Panc1 (cell line): ENCODE measurements at regions not wholly inside any gene's neighbourhood (a gene's known extent, or its start where the extent isn't known, plus 50 kb on each side); places are given as distances from the start of the nearest gene placed in this dataset.

Experiments
- ATAC-seq: fragments of 200-7000 bp; cut with Tn5 transposase; 2 replicates; pipeline ENCODE4 v1.9.1; 2020; ENCODE audit warnings: mild to moderate bottlenecking, moderate library complexity
- BruUV-seq: library from RNA; stranded (reverse); fragments of 400-500 nt; replicated peaks from 2 replicates; lab custom pipeline; 2021; lab: Mats Ljungman, UMichigan
- CTCF ChIA-PET: fragments of 300-600 bp; sonication (Branson Sonifier 250); formaldehyde crosslinking; loops from one replicate; lab custom pipeline; 2022; ENCODE audit warnings: antibody characterized with exemption; lab: Charles Lee
- POLR2A ChIA-PET: fragments of 300-600 bp; sonication (Branson Sonifier 250); formaldehyde crosslinking; loops from one replicate; lab custom pipeline; 2022; ENCODE audit warnings: antibody characterized with exemption; lab: Charles Lee
- DNase-seq: peaks from one replicate; pipeline ENCODE4 v3.0.0-alpha.2; 2010; ENCODE audit warnings: low read depth, low spot score
- H3K27ac ChIP-seq: 2 replicates; pipeline ENCODE4 v1.5.1; 2011; ENCODE audit warnings: mild to moderate bottlenecking, low read length, inconsistent platforms
- H3K27me3 ChIP-seq: fragments of 200-500 bp; sonication (Bioruptor generic); 2 replicates; pipeline ENCODE4 v1.6.0; 2014; ENCODE audit warnings: low read length, inconsistent platforms; ENCODE audit not compliant: control insufficient read depth, insufficient read depth
- H3K36me3 ChIP-seq: fragments of 200-500 bp; sonication (Bioruptor generic); 2 replicates; pipeline ENCODE4 v1.5.1; 2014; ENCODE audit warnings: inconsistent platforms, mild to moderate bottlenecking, low read length, moderate library complexity; ENCODE audit not compliant: control insufficient read depth, insufficient read depth
- H3K4me1 ChIP-seq: 2 replicates; pipeline ENCODE4 v1.5.1; 2011; ENCODE audit warnings: inconsistent platforms, mild to moderate bottlenecking, low read length, moderate library complexity; ENCODE audit not compliant: control insufficient read depth, insufficient read depth
- H3K4me3 ChIP-seq, 2 experiments: 2 replicates each; pipeline ENCODE4 v1.5.1; 2011 to 2012; ENCODE audit warnings: low read depth in 2 of 2, low read length in 2 of 2, mild to moderate bottlenecking in 2 of 2, inconsistent platforms in 1 of 2, moderate library complexity in 1 of 2
- H3K9me3 ChIP-seq: fragments of 200-500 bp; sonication (Bioruptor generic); 2 replicates; pipeline ENCODE4 v1.5.1; 2014; ENCODE audit warnings: low read depth, mild to moderate bottlenecking, inconsistent platforms, low read length, moderate library complexity; ENCODE audit not compliant: control insufficient read depth, insufficient read depth
- POLR2AphosphoS5 ChIP-seq: IDR thresholded peaks from 2 replicates; pipeline ENCODE4 v1.6.1; 2012; ENCODE audit warnings: mild to moderate bottlenecking, low read depth, low read length, moderate library complexity
- SIN3A ChIP-seq: IDR thresholded peaks from 2 replicates; pipeline ENCODE4 v1.6.1; 2012; ENCODE audit warnings: low read depth, mild to moderate bottlenecking, low read length, moderate library complexity, borderline replicate concordance; ENCODE audit not compliant: insufficient read depth
- TCF7L2 ChIP-seq: IDR thresholded peaks from 2 replicates; pipeline ENCODE4 v1.6.1; 2011; ENCODE audit warnings: mild to moderate bottlenecking, low read depth, low read length, inconsistent platforms
- in situ Hi-C: cut with HindIII; loops from 2 replicates; pipeline ENCODE4 v1.10.0; 2016; ENCODE audit warnings: low sequenced_read_pairs, low pct_unique_long_range_greater_than_20kb
- intact Hi-C: fragments of 100-400 bp; cut with micrococcal nuclease; formaldehyde crosslinking; loops from one replicate; pipeline ENCODE4 v1.10.0; 2022; ENCODE audit not compliant: unreplicated experiment
- TF ChIP-seq, protein P1 (sequence below): fragments of 450-650 bp; IDR thresholded peaks from 2 replicates; pipeline ENCODE4 v1.5.1; 2017; ENCODE audit warnings: mild to moderate bottlenecking
- TF ChIP-seq, protein P2 (sequence below), 2 experiments: IDR thresholded peaks; 2 replicates each; pipeline ENCODE4 v1.6.1; 2011 to 2012; ENCODE audit warnings: low read depth in 2 of 2, control low read depth in 1 of 2, low read length in 1 of 2, mild to moderate bottlenecking in 1 of 2, moderate library complexity in 1 of 2; ENCODE audit not compliant: insufficient read depth in 1 of 2

DNA sequence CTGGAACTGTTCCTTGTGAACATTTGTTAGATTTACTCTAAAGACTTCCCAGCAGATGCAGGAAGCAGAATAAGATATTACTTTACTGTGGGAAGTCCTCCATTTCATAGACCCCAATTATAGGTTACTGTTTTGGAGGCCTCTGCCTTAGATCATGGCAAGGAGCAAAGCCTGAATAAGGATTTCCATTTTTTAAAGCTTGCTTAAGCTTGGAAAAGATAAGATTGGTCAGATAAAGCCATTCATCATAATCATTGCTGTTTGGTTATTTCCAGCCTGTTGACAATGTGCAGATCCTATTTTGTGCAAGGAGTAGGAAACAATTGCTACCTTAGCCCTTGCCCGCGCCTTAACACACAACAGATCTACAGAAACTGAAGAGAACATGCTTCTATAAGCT lies 129.5 kb upstream of the ITGA1 start:
- Histone ChIP-seq H3K27me3 (peaks cover 14% of the 10 kb centered on the region), H3K36me3 (no peaks in the 10 kb centered on the region), H3K9me3 (no peaks in the 10 kb centered on the region), H3K27ac (no peak overlapping the region), H3K4me3 (no peak overlapping the region), H3K4me1 (no peaks in the 10 kb centered on the region)
- in situ Hi-C loops: no loop called here
- no peak for TF ChIP-seq TCF7L2
- TF ChIP-seq, protein P1, sequence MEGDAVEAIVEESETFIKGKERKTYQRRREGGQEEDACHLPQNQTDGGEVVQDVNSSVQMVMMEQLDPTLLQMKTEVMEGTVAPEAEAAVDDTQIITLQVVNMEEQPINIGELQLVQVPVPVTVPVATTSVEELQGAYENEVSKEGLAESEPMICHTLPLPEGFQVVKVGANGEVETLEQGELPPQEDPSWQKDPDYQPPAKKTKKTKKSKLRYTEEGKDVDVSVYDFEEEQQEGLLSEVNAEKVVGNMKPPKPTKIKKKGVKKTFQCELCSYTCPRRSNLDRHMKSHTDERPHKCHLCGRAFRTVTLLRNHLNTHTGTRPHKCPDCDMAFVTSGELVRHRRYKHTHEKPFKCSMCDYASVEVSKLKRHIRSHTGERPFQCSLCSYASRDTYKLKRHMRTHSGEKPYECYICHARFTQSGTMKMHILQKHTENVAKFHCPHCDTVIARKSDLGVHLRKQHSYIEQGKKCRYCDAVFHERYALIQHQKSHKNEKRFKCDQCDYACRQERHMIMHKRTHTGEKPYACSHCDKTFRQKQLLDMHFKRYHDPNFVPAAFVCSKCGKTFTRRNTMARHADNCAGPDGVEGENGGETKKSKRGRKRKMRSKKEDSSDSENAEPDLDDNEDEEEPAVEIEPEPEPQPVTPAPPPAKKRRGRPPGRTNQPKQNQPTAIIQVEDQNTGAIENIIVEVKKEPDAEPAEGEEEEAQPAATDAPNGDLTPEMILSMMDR: no peak
- TF ChIP-seq SIN3A: no peak
- TF ChIP-seq, protein P2, sequence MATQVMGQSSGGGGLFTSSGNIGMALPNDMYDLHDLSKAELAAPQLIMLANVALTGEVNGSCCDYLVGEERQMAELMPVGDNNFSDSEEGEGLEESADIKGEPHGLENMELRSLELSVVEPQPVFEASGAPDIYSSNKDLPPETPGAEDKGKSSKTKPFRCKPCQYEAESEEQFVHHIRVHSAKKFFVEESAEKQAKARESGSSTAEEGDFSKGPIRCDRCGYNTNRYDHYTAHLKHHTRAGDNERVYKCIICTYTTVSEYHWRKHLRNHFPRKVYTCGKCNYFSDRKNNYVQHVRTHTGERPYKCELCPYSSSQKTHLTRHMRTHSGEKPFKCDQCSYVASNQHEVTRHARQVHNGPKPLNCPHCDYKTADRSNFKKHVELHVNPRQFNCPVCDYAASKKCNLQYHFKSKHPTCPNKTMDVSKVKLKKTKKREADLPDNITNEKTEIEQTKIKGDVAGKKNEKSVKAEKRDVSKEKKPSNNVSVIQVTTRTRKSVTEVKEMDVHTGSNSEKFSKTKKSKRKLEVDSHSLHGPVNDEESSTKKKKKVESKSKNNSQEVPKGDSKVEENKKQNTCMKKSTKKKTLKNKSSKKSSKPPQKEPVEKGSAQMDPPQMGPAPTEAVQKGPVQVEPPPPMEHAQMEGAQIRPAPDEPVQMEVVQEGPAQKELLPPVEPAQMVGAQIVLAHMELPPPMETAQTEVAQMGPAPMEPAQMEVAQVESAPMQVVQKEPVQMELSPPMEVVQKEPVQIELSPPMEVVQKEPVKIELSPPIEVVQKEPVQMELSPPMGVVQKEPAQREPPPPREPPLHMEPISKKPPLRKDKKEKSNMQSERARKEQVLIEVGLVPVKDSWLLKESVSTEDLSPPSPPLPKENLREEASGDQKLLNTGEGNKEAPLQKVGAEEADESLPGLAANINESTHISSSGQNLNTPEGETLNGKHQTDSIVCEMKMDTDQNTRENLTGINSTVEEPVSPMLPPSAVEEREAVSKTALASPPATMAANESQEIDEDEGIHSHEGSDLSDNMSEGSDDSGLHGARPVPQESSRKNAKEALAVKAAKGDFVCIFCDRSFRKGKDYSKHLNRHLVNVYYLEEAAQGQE (IDR thresholded peaks at IDR 0.05; ENCODE audit: insufficient read depth in 1 of 2, low read depth in 2 of 2, low read length in 1 of 2): no peak
- no peak for TF ChIP-seq POLR2AphosphoS5
- no peak for DNase-seq
- intact Hi-C loops: no loop called here
- BruUV-seq: no TSS peak
- ChIA-PET POLR2A (no interaction called here), CTCF (interaction anchor here (0.7 kb wide), 1 partner anchor 458 kb away, joined by 3 read pairs; no protein-coding TSS in a partner anchor)
- no peak for ATAC-seq

DNA sequence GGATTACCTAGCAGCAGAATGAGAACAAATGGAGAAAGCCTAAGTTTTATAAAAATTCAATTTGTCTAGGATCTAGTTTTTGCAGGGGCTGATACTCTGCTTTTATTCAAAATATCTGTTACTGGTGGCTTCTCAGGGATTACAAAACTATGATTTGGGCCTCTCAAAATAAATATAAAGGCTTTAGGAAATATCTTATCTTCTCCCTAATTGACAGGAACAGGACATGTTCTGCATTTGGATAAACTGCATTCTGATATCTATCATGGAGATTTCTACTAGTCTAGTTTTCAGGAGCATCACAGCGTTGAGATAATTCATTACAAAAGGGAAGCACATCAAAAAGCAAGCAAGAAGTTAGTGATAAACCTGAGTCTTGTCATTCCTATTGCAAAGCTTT lies 127.1 kb upstream of the ITGA1 start:
- POLR2A ChIA-PET: no interaction called here
- H3K27ac ChIP-seq: no peak overlapping the region

More for the DNA sequence above, 127.1 kb upstream of the ITGA1 start:
- Histone ChIP-seq H3K27me3 (peaks cover 14% of the 10 kb centered on the region), H3K9me3 (no peaks in the 10 kb centered on the region), H3K4me3 (no peak overlapping the region), H3K4me1 (no peaks in the 10 kb centered on the region), H3K36me3 (no peaks in the 10 kb centered on the region)
- ATAC-seq (no peak), DNase-seq (no peak)
- CTCF ChIA-PET: no interaction called here
- BruUV-seq: no TSS peak
- in situ Hi-C loops: no loop called here
- intact Hi-C loops: no loop called here
- TF ChIP-seq SIN3A (no peak), TCF7L2 (no peak), POLR2AphosphoS5 (no peak)
- TF ChIP-seq, protein P1: no peak
- TF ChIP-seq, protein P2 (IDR thresholded peaks at IDR 0.05; ENCODE audit: insufficient read depth in 1 of 2, low read depth in 2 of 2, low read length in 1 of 2): no peak
